B cell (primary cell): ENCODE measurements at regions not wholly inside any gene's neighbourhood (a gene's known extent, or its start where the extent isn't known, plus 50 kb on each side); places are given as distances from the start of the nearest gene placed in this dataset.

Source experiments
- ATAC-seq: fragments of 200-7000 bp; cut with Tn5 transposase; one replicate; pipeline ENCODE4 v1.10.0; 2021; ENCODE audit warnings: low read depth, mild to moderate bottlenecking, moderate number of reproducible peaks, moderate library complexity
- CTCF ChIA-PET: fragments of 350-600 bp; sonication (Branson Sonifier 250); formaldehyde crosslinking; loops from one replicate; lab custom pipeline; 2021; ENCODE audit warnings: antibody characterized with exemption, inconsistent platforms; lab: Charles Lee
- POLR2A ChIA-PET: fragments of 350-600 bp; sonication (Branson Sonifier 250); formaldehyde crosslinking; loops from one replicate; lab custom pipeline; 2021; ENCODE audit warnings: antibody characterized with exemption; lab: Charles Lee
- DNase-seq: peaks from one replicate; pipeline ENCODE4 v3.0.0; 2013
- H2AFZ ChIP-seq: 2 replicates; pipeline ENCODE4 v1.6.1; 2012; ENCODE audit warnings: mild to moderate bottlenecking, low read depth, low read length; ENCODE audit not compliant: insufficient read depth, poor library complexity, severe bottlenecking
- H3K27ac ChIP-seq, 2 donors: 1 replicate in 1 of 2; 2 replicates in 1 of 2; pipeline ENCODE4 v1.5.1; 2012 to 2013; ENCODE audit warnings: low read length in 2 of 2, mild to moderate bottlenecking in 2 of 2, moderate library complexity in 1 of 2
- H3K27me3 ChIP-seq, 4 experiments: fragments of 200-600 bp in 1 of 4; sonication (generic) in 1 of 4; replicated peaks in 1 of 4; 1 replicate in 2 of 4; 2 replicates in 2 of 4; pipeline versions ENCODE4 v1.6.1 to v1.7.0; 2013 to 2016; ENCODE audit warnings: low read length in 3 of 4, mild to moderate bottlenecking in 2 of 4, mixed read lengths in 1 of 4, moderate library complexity in 1 of 4; ENCODE audit not compliant: insufficient read depth in 4 of 4, control insufficient read depth in 3 of 4; ENCODE audit errors: control extremely low read depth in 1 of 4
- H3K36me3 ChIP-seq, 2 experiments: replicated peaks in 1 of 2; 1 replicate in 1 of 2; 2 replicates in 1 of 2; pipeline versions ENCODE4 v1.6.1 to v1.7.1; 2013; ENCODE audit warnings: low read length in 1 of 2; ENCODE audit not compliant: insufficient read depth in 2 of 2, control insufficient read depth in 1 of 2; ENCODE audit errors: control extremely low read depth in 1 of 2, extremely low read depth in 1 of 2
- H3K4me1 ChIP-seq, 2 donors: fragments of 200-600 bp in 1 of 2; sonication (generic) in 1 of 2; 1 replicate in 1 of 2; 2 replicates in 1 of 2; pipeline versions ENCODE4 v1.5.1 to v1.6.1; 2013 to 2017; ENCODE audit warnings: low read length in 2 of 2; ENCODE audit not compliant: control insufficient read depth in 2 of 2, insufficient read depth in 2 of 2
- H3K4me2 ChIP-seq: replicated peaks from 2 replicates; pipeline ENCODE3; 2012; ENCODE audit warnings: mild to moderate bottlenecking, low read depth, low read length; ENCODE audit not compliant: poor library complexity, severe bottlenecking
- H3K4me3 ChIP-seq, 5 experiments: fragments of 200-600 bp in 1 of 5; sonication (generic) in 1 of 5; 1 replicate in 3 of 5; 2 replicates in 2 of 5; pipeline versions ENCODE4 v1.5.1 to v1.7.0; 2011 to 2016; ENCODE audit warnings: low read length in 4 of 5, mild to moderate bottlenecking in 4 of 5, low read depth in 2 of 5, control low read depth in 1 of 5, moderate library complexity in 1 of 5; ENCODE audit not compliant: insufficient read depth in 1 of 5; ENCODE audit errors: control extremely low read depth in 1 of 5, extremely low read depth in 1 of 5
- H3K79me2 ChIP-seq: fragments of 200-600 bp; sonication (generic); one replicate; pipeline ENCODE4 v1.6.0; 2016; ENCODE audit warnings: low read length; ENCODE audit not compliant: control insufficient read depth, insufficient read depth
- H3K9ac ChIP-seq: fragments of 200-600 bp; sonication (generic); 2 replicates; pipeline ENCODE4 v1.6.1; 2017; ENCODE audit warnings: mild to moderate bottlenecking, low read length, moderate library complexity
- H3K9me3 ChIP-seq, 3 donors: one replicate each; pipeline versions ENCODE4 v1.6.1 to v1.7.1; 2013; ENCODE audit warnings: low read length in 2 of 3; ENCODE audit not compliant: control insufficient read depth in 2 of 3, insufficient read depth in 1 of 3; ENCODE audit errors: control extremely low read depth in 1 of 3
- H4K20me1 ChIP-seq: 2 replicates; pipeline ENCODE4 v1.6.0; 2012; ENCODE audit warnings: mild to moderate bottlenecking, low read length; ENCODE audit not compliant: insufficient read depth, control insufficient read depth, poor library complexity, severe bottlenecking
- H3K27ac Mint-ChIP-seq: one replicate; pipeline ENCODE4 v1.8.0; 2021; ENCODE audit warnings: mixed read lengths
- H3K27me3 Mint-ChIP-seq: one replicate; pipeline ENCODE4 v1.8.0; 2021; ENCODE audit warnings: mixed read lengths
- H3K4me1 Mint-ChIP-seq: one replicate; pipeline ENCODE4 v1.8.0; 2021; ENCODE audit warnings: mixed read lengths
- H3K4me3 Mint-ChIP-seq: one replicate; pipeline ENCODE4 v1.8.0; 2021; ENCODE audit warnings: mixed read lengths
- H3K9me3 Mint-ChIP-seq: one replicate; pipeline ENCODE4 v1.8.0; 2022; ENCODE audit warnings: mixed read lengths; ENCODE audit not compliant: insufficient read depth
- EZH2 ChIP-seq: IDR thresholded peaks from 2 replicates; pipeline ENCODE4 v1.6.1; 2012; ENCODE audit warnings: borderline replicate concordance, low read depth, mild to moderate bottlenecking, moderate library complexity, low read length; ENCODE audit not compliant: insufficient read depth, poor library complexity, severe bottlenecking
- WGBS: methylation state at CpG from one replicate; pipeline ENCODE4 v1.1.5; 2013; ENCODE audit warnings: missing lambda C conversion rate; ENCODE audit not compliant: insufficient coverage; 5-methylcytosine and 5-hydroxymethylcytosine counted together
- intact Hi-C: fragments of 100-400 bp; cut with micrococcal nuclease; formaldehyde crosslinking; loops from one replicate; pipeline ENCODE4 v1.10.0; 2022
- TF ChIP-seq, protein P1 (sequence below): fragments of 200-600 bp; IDR thresholded peaks from one replicate; pipeline ENCODE4 v1.8.0; 2022; ENCODE audit warnings: antibody characterized with exemption, mild to moderate bottlenecking

DNA sequence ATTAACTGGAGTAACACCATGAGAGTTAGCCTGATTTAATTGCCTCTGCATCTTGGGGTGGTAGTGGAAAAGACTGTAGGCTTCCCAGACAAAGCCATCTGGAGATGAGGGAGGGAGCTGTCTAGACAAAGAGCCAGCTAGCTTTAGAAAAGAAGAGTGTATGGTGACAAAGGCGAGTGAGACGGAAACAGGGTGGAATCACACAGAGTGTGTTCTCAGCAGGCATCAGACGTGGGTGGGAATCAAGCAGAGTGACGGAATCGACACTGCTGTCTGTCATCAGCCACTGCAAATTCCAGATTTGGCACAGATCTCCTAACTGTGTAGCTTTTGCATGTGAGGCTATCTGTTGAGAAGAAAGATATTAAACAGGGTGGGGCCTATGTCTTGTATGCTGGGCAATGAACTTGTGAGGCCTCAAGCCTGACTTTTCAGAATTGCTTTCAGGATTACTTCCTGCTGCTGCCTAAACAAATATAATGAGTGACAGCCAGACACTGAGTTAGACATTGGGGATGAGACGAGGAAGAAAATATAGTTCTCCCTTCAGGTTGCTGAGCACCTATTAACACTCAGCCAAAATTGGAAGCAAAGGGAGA lies 236.5 kb upstream of the GRIP1 start:
- no peaks in the 10 kb centered on the region for H4K20me1 ChIP-seq
- Mint-ChIP-seq H3K27ac (no peak overlapping the region), H3K4me1 (no peaks in the 10 kb centered on the region), H3K9me3 (no peaks in the 10 kb centered on the region), H3K27me3 (peaks cover 16% of the 10 kb centered on the region), H3K4me3 (no peak overlapping the region)
- ATAC-seq: no peak
- no peak overlapping the region for H3K4me3 ChIP-seq
- intact Hi-C loops: no loop called here
- peaks cover 0 to 2% (median 0%) of the 10 kb centered on the region in 4 experiments for H3K27me3 ChIP-seq
- H3K36me3 ChIP-seq: no peaks in the 10 kb centered on the region
- TF ChIP-seq, protein P1, sequence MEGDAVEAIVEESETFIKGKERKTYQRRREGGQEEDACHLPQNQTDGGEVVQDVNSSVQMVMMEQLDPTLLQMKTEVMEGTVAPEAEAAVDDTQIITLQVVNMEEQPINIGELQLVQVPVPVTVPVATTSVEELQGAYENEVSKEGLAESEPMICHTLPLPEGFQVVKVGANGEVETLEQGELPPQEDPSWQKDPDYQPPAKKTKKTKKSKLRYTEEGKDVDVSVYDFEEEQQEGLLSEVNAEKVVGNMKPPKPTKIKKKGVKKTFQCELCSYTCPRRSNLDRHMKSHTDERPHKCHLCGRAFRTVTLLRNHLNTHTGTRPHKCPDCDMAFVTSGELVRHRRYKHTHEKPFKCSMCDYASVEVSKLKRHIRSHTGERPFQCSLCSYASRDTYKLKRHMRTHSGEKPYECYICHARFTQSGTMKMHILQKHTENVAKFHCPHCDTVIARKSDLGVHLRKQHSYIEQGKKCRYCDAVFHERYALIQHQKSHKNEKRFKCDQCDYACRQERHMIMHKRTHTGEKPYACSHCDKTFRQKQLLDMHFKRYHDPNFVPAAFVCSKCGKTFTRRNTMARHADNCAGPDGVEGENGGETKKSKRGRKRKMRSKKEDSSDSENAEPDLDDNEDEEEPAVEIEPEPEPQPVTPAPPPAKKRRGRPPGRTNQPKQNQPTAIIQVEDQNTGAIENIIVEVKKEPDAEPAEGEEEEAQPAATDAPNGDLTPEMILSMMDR: no peak
- no peak for TF ChIP-seq EZH2
- H3K9ac ChIP-seq: no peak overlapping the region
- no peak overlapping the region for H3K27ac ChIP-seq
- H3K4me1 ChIP-seq: no peaks in the 10 kb centered on the region
- no peaks in the 10 kb centered on the region for H3K79me2 ChIP-seq
- DNase-seq: no peak
- 93% methylated on average over 5 of the region's 6 CpGs for WGBS
- H3K4me2 ChIP-seq: no peak overlapping the region
- POLR2A ChIA-PET: no interaction called here
- CTCF ChIA-PET: no interaction called here
- no peak overlapping the region for H2AFZ ChIP-seq
- H3K9me3 ChIP-seq: peaks cover 0 to 1% (median 0%) of the 10 kb centered on the region in 3 donors

DNA sequence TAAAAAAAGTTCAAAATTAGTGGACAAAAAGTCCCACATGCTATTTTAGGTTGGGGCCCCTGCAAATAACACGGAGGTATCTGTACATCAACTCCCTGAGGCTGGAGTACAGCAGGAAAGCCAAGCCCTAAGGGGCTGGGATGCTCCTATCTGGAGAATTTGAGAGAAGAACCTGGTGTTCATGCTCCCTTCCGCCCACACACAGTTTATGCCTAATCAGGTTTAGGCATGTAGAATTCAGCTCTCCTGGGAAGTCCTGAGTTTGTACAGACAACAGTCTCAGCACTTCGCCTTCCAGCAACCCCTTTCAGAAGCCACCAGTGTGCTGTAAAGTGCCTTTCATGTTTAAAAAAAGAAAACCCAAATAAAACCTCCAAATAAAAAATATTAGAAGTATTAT lies 237.3 kb upstream of the GRIP1 start:
- no peak overlapping the region for H2AFZ ChIP-seq
- no peak for DNase-seq
- TF ChIP-seq, protein P1: no peak
- no peak for TF ChIP-seq EZH2
- peaks cover 0 to 1% (median 0%) of the 10 kb centered on the region in 3 donors for H3K9me3 ChIP-seq
- Mint-ChIP-seq H3K27me3 (peaks cover 16% of the 10 kb centered on the region), H3K27ac (no peak overlapping the region), H3K9me3 (no peaks in the 10 kb centered on the region), H3K4me3 (no peak overlapping the region), H3K4me1 (no peaks in the 10 kb centered on the region)
- no peaks in the 10 kb centered on the region for H3K36me3 ChIP-seq
- POLR2A ChIA-PET: no interaction called here
- intact Hi-C loops: no loop called here
- H3K4me1 ChIP-seq: no peaks in the 10 kb centered on the region
- no peak overlapping the region for H3K4me2 ChIP-seq
- ATAC-seq: no peak
- H3K4me3 ChIP-seq: no peak overlapping the region
- peaks cover 0 to 2% (median 0%) of the 10 kb centered on the region in 4 experiments for H3K27me3 ChIP-seq
- no peaks in the 10 kb centered on the region for H3K79me2 ChIP-seq
- H4K20me1 ChIP-seq: no peaks in the 10 kb centered on the region
- CTCF ChIA-PET: no interaction called here
- 78% methylated on average over 1 of the region's 3 CpGs for WGBS
- no peak overlapping the region for H3K27ac ChIP-seq
- no peak overlapping the region for H3K9ac ChIP-seq
